Large intestine (tissue), 3 donors: ENCODE measurements at regions not wholly inside any gene's neighbourhood (a gene's known extent, or its start where the extent isn't known, plus 50 kb on each side); places are given as distances from the start of the nearest gene placed in this dataset.
A peak's percentile ranks its signal among the peaks of the same experiment; 100 is the strongest.

Source experiments
- DNase-seq, 2 donors: peaks; one replicate each; pipeline versions ENCODE4 v3.0.0 to v3.0.0-alpha.2; 2013
- H3K27ac ChIP-seq: one replicate; pipeline ENCODE4 v1.5.1; 2013; ENCODE audit warnings: low read length
- H3K27me3 ChIP-seq: 2 replicates; pipeline ENCODE4 v1.6.1; 2013; ENCODE audit warnings: low read length; ENCODE audit not compliant: control insufficient read depth, insufficient read depth
- H3K36me3 ChIP-seq: 2 replicates; pipeline ENCODE4 v1.6.1; 2013; ENCODE audit warnings: low read length; ENCODE audit not compliant: control insufficient read depth, insufficient read depth
- H3K4me1 ChIP-seq: one replicate; pipeline ENCODE4 v1.6.1; 2013; ENCODE audit warnings: low read length; ENCODE audit not compliant: control insufficient read depth, insufficient read depth
- H3K4me3 ChIP-seq: one replicate; pipeline ENCODE4 v1.5.1; 2013; ENCODE audit warnings: low read length
- H3K9me3 ChIP-seq: one replicate; pipeline ENCODE4 v1.6.1; 2013; ENCODE audit warnings: mild to moderate bottlenecking, low read depth, low read length, moderate library complexity; ENCODE audit not compliant: control insufficient read depth
- WGBS: methylation state at CpG from one replicate; pipeline ENCODE4 v1.1.5; 2013; ENCODE audit warnings: low lambda C conversion rate; ENCODE audit not compliant: insufficient coverage; 5-methylcytosine and 5-hydroxymethylcytosine counted together

- Histone ChIP-seq H3K27me3 (no peaks in the 10 kb centered on the region), H3K4me1 (no peaks in the 10 kb centered on the region), H3K36me3 (no peaks in the 10 kb centered on the region), H3K27ac (no peak overlapping the region), H3K9me3 (no peaks in the 10 kb centered on the region), H3K4me3 (no peak overlapping the region)
- 100% methylated on average over 1 of the region's 1 CpG for WGBS
- DNase-seq, result no peak
These were observed 612.2 kb upstream of the POM121L12 start for GRCh38 chr7:52423251-52423650.

GRCh38 chr7:52413051-52413450, 622.4 kb upstream of the POM121L12 start:
- Histone ChIP-seq H3K4me1 (no peaks in the 10 kb centered on the region), H3K36me3 (no peaks in the 10 kb centered on the region), H3K27ac (no peak overlapping the region), H3K4me3 (no peak overlapping the region), H3K9me3 (peaks cover 2% of the 10 kb centered on the region), H3K27me3 (no peaks in the 10 kb centered on the region)
- DNase-seq, result peak in 1 of 2 donors; percentile 38
- 33% methylated on average over 1 of the region's 5 CpGs for WGBS

GRCh38 chr7:52410032-52410431, 625.4 kb upstream of the POM121L12 start:
- Histone ChIP-seq H3K9me3 (peaks cover 2% of the 10 kb centered on the region), H3K27me3 (no peaks in the 10 kb centered on the region), H3K36me3 (no peaks in the 10 kb centered on the region), H3K4me1 (no peaks in the 10 kb centered on the region), H3K4me3 (no peak overlapping the region), H3K27ac (no peak overlapping the region)
- WGBS, result no CpG with 5 or more reads among the region's 4 CpGs
- no peak for DNase-seq

- Histone ChIP-seq H3K36me3 (no peaks in the 10 kb centered on the region), H3K27ac (no peak overlapping the region), H3K4me3 (no peak overlapping the region), H3K4me1 (no peaks in the 10 kb centered on the region), H3K27me3 (no peaks in the 10 kb centered on the region), H3K9me3 (peaks cover 2% of the 10 kb centered on the region)
- no peak for DNase-seq
- WGBS, result 80% methylated on average over 1 of the region's 6 CpGs
These were observed 628.6 kb upstream of the POM121L12 start for GRCh38 chr7:52406808-52407207.

- no CpG with 5 or more reads among the region's 3 CpGs for WGBS
- H3K4me1 ChIP-seq, result no peaks in the 10 kb centered on the region
These were observed 652.7 kb upstream of the POM121L12 start for GRCh38 chr7:52382731-52383130.

GRCh38 chr7:52369922-52370321, 665.5 kb upstream of the POM121L12 start:
- H3K27ac ChIP-seq, result no peak overlapping the region
- H3K27me3 ChIP-seq, result no peaks in the 10 kb centered on the region
- H3K4me3 ChIP-seq, result no peak overlapping the region
- H3K9me3 ChIP-seq, result no peaks in the 10 kb centered on the region
- H3K36me3 ChIP-seq, result no peaks in the 10 kb centered on the region
- H3K4me1 ChIP-seq, result peaks cover 2% of the 10 kb centered on the region
- DNase-seq, result no peak
- no CpG with 5 or more reads among the region's 4 CpGs for WGBS

More at GRCh38 chr7:52382731-52383130, 652.7 kb upstream of the POM121L12 start:
- no peak overlapping the region for H3K27ac ChIP-seq
- no peaks in the 10 kb centered on the region for H3K27me3 ChIP-seq
- no peak overlapping the region for H3K4me3 ChIP-seq
- no peaks in the 10 kb centered on the region for H3K36me3 ChIP-seq
- H3K9me3 ChIP-seq, result no peaks in the 10 kb centered on the region
- DNase-seq, result no peak

GRCh38 chr7:52365349-52365748, 670.1 kb upstream of the POM121L12 start:
- Histone ChIP-seq H3K4me3 (no peak overlapping the region), H3K27ac (no peak overlapping the region), H3K9me3 (peaks cover 3% of the 10 kb centered on the region), H3K4me1 (peaks cover 2% of the 10 kb centered on the region), H3K36me3 (no peaks in the 10 kb centered on the region), H3K27me3 (no peaks in the 10 kb centered on the region)
- peak; percentile 12 to 24 for DNase-seq

GRCh38 chr7:52362521-52362920, 672.9 kb upstream of the POM121L12 start:
- H3K4me3 ChIP-seq, result no peak overlapping the region
- WGBS, result no CpG with 5 or more reads among the region's 19 CpGs
- H3K27ac ChIP-seq, result no peak overlapping the region
- DNase-seq, result no peak
- no peaks in the 10 kb centered on the region for H3K27me3 ChIP-seq
- H3K36me3 ChIP-seq, result no peaks in the 10 kb centered on the region
- H3K9me3 ChIP-seq, result peaks cover 3% of the 10 kb centered on the region
- H3K4me1 ChIP-seq, result peaks cover 2% of the 10 kb centered on the region

- no peak overlapping the region for H3K4me3 ChIP-seq
- peaks cover 3% of the 10 kb centered on the region for H3K9me3 ChIP-seq
- H3K27me3 ChIP-seq, result no peaks in the 10 kb centered on the region
- peaks cover 2% of the 10 kb centered on the region for H3K4me1 ChIP-seq
- H3K27ac ChIP-seq, result no peak overlapping the region
- H3K36me3 ChIP-seq, result no peaks in the 10 kb centered on the region
- no peak for DNase-seq
- 79% methylated on average over 2 of the region's 3 CpGs for WGBS
These were observed 674.9 kb upstream of the POM121L12 start for GRCh38 chr7:52360541-52360940.

- WGBS, result no CpG with 5 or more reads among the region's 3 CpGs
- Histone ChIP-seq H3K4me1 (no peaks in the 10 kb centered on the region), H3K36me3 (no peaks in the 10 kb centered on the region), H3K4me3 (no peak overlapping the region), H3K27ac (no peak overlapping the region), H3K27me3 (no peaks in the 10 kb centered on the region), H3K9me3 (no peaks in the 10 kb centered on the region)
- DNase-seq, result no peak
These were observed 680.4 kb upstream of the POM121L12 start for GRCh38 chr7:52355053-52355452.

- H3K9me3 ChIP-seq, result no peaks in the 10 kb centered on the region
- H3K36me3 ChIP-seq, result no peaks in the 10 kb centered on the region
- DNase-seq, result no peak
- WGBS, result 20% methylated on average over 1 of the region's 4 CpGs
- H3K27ac ChIP-seq, result no peak overlapping the region
- no peaks in the 10 kb centered on the region for H3K4me1 ChIP-seq
- H3K4me3 ChIP-seq, result no peak overlapping the region
- H3K27me3 ChIP-seq, result no peaks in the 10 kb centered on the region
These were observed 683.1 kb upstream of the POM121L12 start for GRCh38 chr7:52352013-52352981.
